H9 (cell line): ENCODE measurements at regions not wholly inside any gene's neighbourhood (a gene's known extent, or its start where the extent isn't known, plus 50 kb on each side); places are given as distances from the start of the nearest gene placed in this dataset.

ENCODE experiments used
- DNase-seq: peaks from one replicate; pipeline ENCODE4 v3.0.0-alpha.2; 2017
- H2AFZ ChIP-seq: one replicate; pipeline ENCODE4 v1.6.1; 2013; ENCODE audit warnings: mild to moderate bottlenecking, low read length, control low read depth, moderate library complexity
- H2AK5ac ChIP-seq: 2 replicates; pipeline ENCODE4 v1.6.1; 2013; ENCODE audit warnings: low read length, control low read depth, mixed read lengths; ENCODE audit not compliant: insufficient read length
- H2BK120ac ChIP-seq: one replicate; pipeline ENCODE4 v1.6.1; 2013; ENCODE audit warnings: low read depth, mild to moderate bottlenecking, low read length, control low read depth, inconsistent platforms; ENCODE audit not compliant: poor library complexity, severe bottlenecking
- H2BK12ac ChIP-seq: 2 replicates; pipeline ENCODE4 v1.6.1; 2013; ENCODE audit warnings: low read length, control low read depth, mixed read lengths, low read depth; ENCODE audit not compliant: insufficient read length
- H2BK15ac ChIP-seq: 2 replicates; pipeline ENCODE4 v1.6.1; 2013; ENCODE audit warnings: low read depth, low read length, control low read depth
- H2BK20ac ChIP-seq: one replicate; pipeline ENCODE4 v1.6.1; 2013; ENCODE audit warnings: low read depth, mild to moderate bottlenecking, low read length, control low read depth, inconsistent platforms; ENCODE audit not compliant: poor library complexity, severe bottlenecking
- H2BK5ac ChIP-seq: 2 replicates; pipeline ENCODE4 v1.6.1; 2013; ENCODE audit warnings: low read length, control low read depth, mixed read lengths; ENCODE audit not compliant: insufficient read length
- H3K14ac ChIP-seq: 2 replicates; pipeline ENCODE4 v1.6.1; 2013; ENCODE audit warnings: low read length, control low read depth; ENCODE audit not compliant: insufficient read depth
- H3K18ac ChIP-seq: 2 replicates; pipeline ENCODE4 v1.6.1; 2013; ENCODE audit warnings: low read depth, mild to moderate bottlenecking, mixed read lengths, low read length, control low read depth; ENCODE audit not compliant: insufficient read length
- H3K23ac ChIP-seq: 2 replicates; pipeline ENCODE4 v1.6.1; 2013; ENCODE audit warnings: low read length, control low read depth, mixed read lengths, low read depth; ENCODE audit not compliant: insufficient read length
- H3K23me2 ChIP-seq: 2 replicates; pipeline ENCODE4 v1.6.1; 2013; ENCODE audit warnings: low read depth, mild to moderate bottlenecking, mixed read lengths, low read length, control low read depth; ENCODE audit not compliant: insufficient read length, poor library complexity, severe bottlenecking
- H3K27ac ChIP-seq: 2 replicates; pipeline ENCODE4 v1.5.1; 2013; ENCODE audit warnings: low read length, control low read depth, mixed read lengths, low read depth; ENCODE audit not compliant: insufficient read length
- H3K27me3 ChIP-seq: 2 replicates; pipeline ENCODE4 v1.6.1; 2013; ENCODE audit warnings: low read length, control low read depth, inconsistent platforms; ENCODE audit not compliant: insufficient read depth
- H3K4ac ChIP-seq: 2 replicates; pipeline ENCODE4 v1.6.1; 2013; ENCODE audit warnings: low read depth, mild to moderate bottlenecking, control low read depth, inconsistent platforms, low read length, moderate library complexity
- H3K4me1 ChIP-seq: 2 replicates; pipeline ENCODE4 v1.6.1; 2013; ENCODE audit warnings: low read length, control low read depth, inconsistent platforms; ENCODE audit not compliant: insufficient read depth
- H3K4me2 ChIP-seq: 2 replicates; pipeline ENCODE4 v1.6.1; 2013; ENCODE audit warnings: low read length, control low read depth, mixed read lengths; ENCODE audit not compliant: insufficient read length, insufficient read depth
- H3K56ac ChIP-seq: 2 replicates; pipeline ENCODE4 v1.6.1; 2013; ENCODE audit warnings: low read depth, mild to moderate bottlenecking, mixed read lengths, low read length, control low read depth; ENCODE audit not compliant: insufficient read length
- H3K79me1 ChIP-seq: 2 replicates; pipeline ENCODE4 v1.6.1; 2013; ENCODE audit warnings: low read depth, mild to moderate bottlenecking, moderate library complexity, low read length, control low read depth, inconsistent platforms; ENCODE audit not compliant: insufficient read depth, poor library complexity, severe bottlenecking
- H3K79me2 ChIP-seq: 2 replicates; pipeline ENCODE4 v1.6.1; 2013; ENCODE audit warnings: low read length, control low read depth, inconsistent platforms; ENCODE audit not compliant: insufficient read depth
- H3K9ac ChIP-seq: 2 replicates; pipeline ENCODE4 v1.6.1; 2013; ENCODE audit warnings: low read length, control low read depth, mixed read lengths; ENCODE audit not compliant: insufficient read length; ENCODE audit errors: extremely low read depth
- H3K9me3 ChIP-seq: one replicate; pipeline ENCODE4 v1.6.1; 2013; ENCODE audit warnings: low read depth, low read length, inconsistent platforms; ENCODE audit not compliant: control insufficient read depth
- H3T11ph ChIP-seq: one replicate; pipeline ENCODE4 v1.6.1; 2013; ENCODE audit warnings: mild to moderate bottlenecking, low read length, control low read depth, inconsistent platforms
- H4K20me1 ChIP-seq: one replicate; pipeline ENCODE4 v1.6.1; 2013; ENCODE audit not compliant: control insufficient read depth, insufficient read length, insufficient read depth
- H4K5ac ChIP-seq: 2 replicates; pipeline ENCODE4 v1.6.1; 2013; ENCODE audit warnings: low read depth, mild to moderate bottlenecking, mixed read lengths, low read length, control low read depth; ENCODE audit not compliant: insufficient read length
- H4K8ac ChIP-seq: replicated peaks from 2 replicates; pipeline ENCODE4 v1.6.1; 2013; ENCODE audit warnings: low read length, control low read depth, mixed read lengths, low read depth; ENCODE audit not compliant: insufficient read length
- H4K91ac ChIP-seq: 2 replicates; pipeline ENCODE4 v1.6.1; 2013; ENCODE audit warnings: low read depth, mild to moderate bottlenecking, moderate library complexity, mixed read lengths, low read length, control low read depth; ENCODE audit not compliant: insufficient read length
- H3K27ac Mint-ChIP-seq, 3 experiments: 2 replicates in 2 of 3; 3 replicates in 1 of 3; pipeline ENCODE4 v1.8.0; 2020 to 2021; ENCODE audit warnings: mixed read lengths in 3 of 3, mild to moderate bottlenecking in 1 of 3, moderate library complexity in 1 of 3
- H3K27me3 Mint-ChIP-seq: 2 replicates; pipeline ENCODE4 v1.8.0; 2021; ENCODE audit warnings: low read depth, mild to moderate bottlenecking, moderate library complexity, mixed read lengths
- H3K36me3 Mint-ChIP-seq, 3 experiments: 2 replicates in 2 of 3; 3 replicates in 1 of 3; pipeline ENCODE4 v1.8.0; 2020 to 2021; ENCODE audit warnings: low read depth in 3 of 3, mixed read lengths in 3 of 3; ENCODE audit not compliant: insufficient read depth in 1 of 3
- H3K4me1 Mint-ChIP-seq, 2 experiments: 2 replicates each; pipeline ENCODE4 v1.8.0; 2020; ENCODE audit warnings: mixed read lengths in 2 of 2
- H3K4me3 Mint-ChIP-seq, 2 experiments: 2 replicates in 1 of 2; 3 replicates in 1 of 2; pipeline ENCODE4 v1.8.0; 2020 to 2021; ENCODE audit warnings: mild to moderate bottlenecking in 2 of 2, mixed read lengths in 2 of 2, moderate library complexity in 1 of 2
- H3K9me3 Mint-ChIP-seq, 2 experiments: 2 replicates in 1 of 2; 3 replicates in 1 of 2; pipeline ENCODE4 v1.8.0; 2020; ENCODE audit warnings: mild to moderate bottlenecking in 2 of 2, mixed read lengths in 2 of 2, moderate library complexity in 1 of 2
- WGBS: extraction: QIAGEN DNeasy Blood & Tissue Kit; methylation state at CpG from one replicate; pipeline ENCODE4 v1.1.7; 2013; ENCODE audit warnings: missing lambda C conversion rate, low lambda C conversion rate, mixed read lengths; ENCODE audit not compliant: insufficient read length; ENCODE audit errors: extremely low coverage; 5-methylcytosine and 5-hydroxymethylcytosine counted together
- TF ChIP-seq, protein P1 (sequence below): fragments of 200-600 bp; sonication (generic); conservative IDR thresholded peaks from 3 replicates; pipeline ENCODE4 v1.8.0; 2021; ENCODE audit warnings: antibody characterized with exemption, mild to moderate bottlenecking

DNA sequence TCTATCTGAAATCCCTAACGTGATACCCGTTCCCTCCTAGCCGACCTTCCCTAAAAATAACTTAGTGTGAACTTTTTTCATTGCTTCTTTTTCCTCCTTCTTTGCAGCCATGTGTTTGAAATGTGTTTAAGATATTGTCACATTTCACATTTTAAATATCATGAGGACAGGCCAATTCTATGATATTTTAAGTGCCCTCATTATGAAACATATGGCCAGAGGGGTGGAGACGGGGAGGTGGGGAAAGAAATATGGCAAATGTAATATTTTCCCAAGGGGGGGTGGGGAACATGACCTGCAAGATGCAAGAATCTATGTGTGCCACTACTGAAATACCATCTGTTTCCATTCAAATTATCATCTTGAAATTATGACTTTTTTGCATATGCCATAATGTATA is 1039.2 kb downstream of the AGBL1 start:
- no peak overlapping the region for H2BK20ac ChIP-seq
- H2BK5ac ChIP-seq: no peak overlapping the region
- no peak overlapping the region for H4K5ac ChIP-seq
- no peak overlapping the region for H3K4me2 ChIP-seq
- no peaks in the 10 kb centered on the region for H3K79me1 ChIP-seq
- H3K23me2 ChIP-seq: no peaks in the 10 kb centered on the region
- H3K56ac ChIP-seq: no peak overlapping the region
- Mint-ChIP-seq H3K27ac (no peak overlapping the region; a peak in 1 of 7 replicates), H3K4me3 (no peak overlapping the region), H3K36me3 (no peaks in the 10 kb centered on the region), H3K4me1 (no peaks in the 10 kb centered on the region), H3K27me3 (no peaks in the 10 kb centered on the region), H3K9me3 (no peaks in the 10 kb centered on the region; a peak in 1 of 5 replicates)
- DNase-seq: no peak
- no peak overlapping the region for H3K9ac ChIP-seq
- no peaks in the 10 kb centered on the region for H3K79me2 ChIP-seq
- no peaks in the 10 kb centered on the region for H4K20me1 ChIP-seq
- H3K27ac ChIP-seq: no peak overlapping the region
- no peak overlapping the region for H2AK5ac ChIP-seq
- H3T11ph ChIP-seq: no peak overlapping the region
- no peak overlapping the region for H2BK120ac ChIP-seq
- H2BK15ac ChIP-seq: no peak overlapping the region
- no peak overlapping the region for H4K8ac ChIP-seq
- H3K14ac ChIP-seq: no peak overlapping the region
- no peaks in the 10 kb centered on the region for H3K4me1 ChIP-seq
- no peak overlapping the region for H2AFZ ChIP-seq
- WGBS: no CpG with 5 or more reads among the region's 4 CpGs
- no peak overlapping the region for H2BK12ac ChIP-seq
- H3K18ac ChIP-seq: no peak overlapping the region
- H3K27me3 ChIP-seq: no peaks in the 10 kb centered on the region
- TF ChIP-seq, protein P1, sequence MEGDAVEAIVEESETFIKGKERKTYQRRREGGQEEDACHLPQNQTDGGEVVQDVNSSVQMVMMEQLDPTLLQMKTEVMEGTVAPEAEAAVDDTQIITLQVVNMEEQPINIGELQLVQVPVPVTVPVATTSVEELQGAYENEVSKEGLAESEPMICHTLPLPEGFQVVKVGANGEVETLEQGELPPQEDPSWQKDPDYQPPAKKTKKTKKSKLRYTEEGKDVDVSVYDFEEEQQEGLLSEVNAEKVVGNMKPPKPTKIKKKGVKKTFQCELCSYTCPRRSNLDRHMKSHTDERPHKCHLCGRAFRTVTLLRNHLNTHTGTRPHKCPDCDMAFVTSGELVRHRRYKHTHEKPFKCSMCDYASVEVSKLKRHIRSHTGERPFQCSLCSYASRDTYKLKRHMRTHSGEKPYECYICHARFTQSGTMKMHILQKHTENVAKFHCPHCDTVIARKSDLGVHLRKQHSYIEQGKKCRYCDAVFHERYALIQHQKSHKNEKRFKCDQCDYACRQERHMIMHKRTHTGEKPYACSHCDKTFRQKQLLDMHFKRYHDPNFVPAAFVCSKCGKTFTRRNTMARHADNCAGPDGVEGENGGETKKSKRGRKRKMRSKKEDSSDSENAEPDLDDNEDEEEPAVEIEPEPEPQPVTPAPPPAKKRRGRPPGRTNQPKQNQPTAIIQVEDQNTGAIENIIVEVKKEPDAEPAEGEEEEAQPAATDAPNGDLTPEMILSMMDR: no peak
- no peaks in the 10 kb centered on the region for H3K9me3 ChIP-seq
- no peak overlapping the region for H4K91ac ChIP-seq
- no peak overlapping the region for H3K4ac ChIP-seq
- H3K23ac ChIP-seq: no peak overlapping the region
